Left ventricle myocardium inferior (tissue), 1 donor: ENCODE measurements at regions not wholly inside any gene's neighbourhood (a gene's known extent, or its start where the extent isn't known, plus 50 kb on each side); places are given as distances from the start of the nearest gene placed in this dataset.

Experiments
- DNase-seq: peaks from one replicate; pipeline ENCODE4 v3.0.0-alpha.2; 2020
- H3K27ac ChIP-seq: fragments of 200-600 bp; replicated peaks from 2 replicates; pipeline ENCODE4 v1.8.0; 2021
- H3K27me3 ChIP-seq: fragments of 200-600 bp; 2 replicates; pipeline ENCODE4 v1.8.0; 2021; ENCODE audit warnings: low read depth
- H3K36me3 ChIP-seq: fragments of 200-600 bp; 2 replicates; pipeline ENCODE4 v1.8.0; 2021
- H3K4me1 ChIP-seq: fragments of 200-600 bp; 2 replicates; pipeline ENCODE4 v1.8.0; 2021
- H3K4me3 ChIP-seq: fragments of 200-600 bp; 2 replicates; pipeline ENCODE4 v1.8.0; 2021; ENCODE audit warnings: mild to moderate bottlenecking, moderate library complexity
- H3K9me3 ChIP-seq: fragments of 200-600 bp; replicated peaks from 2 replicates; pipeline ENCODE4 v1.8.0; 2021
- CTCF ChIP-seq: fragments of 200-600 bp; IDR thresholded peaks from 2 replicates; pipeline ENCODE4 v1.8.0; 2021; ENCODE audit warnings: antibody characterized with exemption, mild to moderate bottlenecking, borderline replicate concordance
- intact Hi-C: fragments of 100-400 bp; cut with micrococcal nuclease; formaldehyde crosslinking; loops from one replicate; pipeline ENCODE4 v1.11.0; 2022
- donor health status: DM: no; HTN: yes; CAD: no; lungs with severe emphysema.

GRCh38 chr18:47418746-47419145 lies 167.3 kb upstream of the SKOR2 start:
- no peak for TF ChIP-seq CTCF
- intact Hi-C loops = no loop called here
- no peaks in the 10 kb centered on the region for H3K36me3 ChIP-seq
- peaks cover 71% of the 10 kb centered on the region for H3K27me3 ChIP-seq
- H3K9me3 ChIP-seq = no peaks in the 10 kb centered on the region
- H3K4me1 ChIP-seq = no peaks in the 10 kb centered on the region
- no peak overlapping the region for H3K27ac ChIP-seq
- no peak overlapping the region for H3K4me3 ChIP-seq
- no peak for DNase-seq

GRCh38 chr18:47417807-47418206 lies 166.3 kb upstream of the SKOR2 start:
- Histone ChIP-seq H3K27ac (no peak overlapping the region), H3K36me3 (no peaks in the 10 kb centered on the region), H3K9me3 (no peaks in the 10 kb centered on the region), H3K4me3 (no peak overlapping the region), H3K4me1 (no peaks in the 10 kb centered on the region), H3K27me3 (peaks cover 77% of the 10 kb centered on the region)
- no peak for TF ChIP-seq CTCF
- DNase-seq = no peak
- intact Hi-C loops = no loop called here

GRCh38 chr18:47415881-47416280 lies 164.4 kb upstream of the SKOR2 start:
- TF ChIP-seq CTCF = no peak
- Histone ChIP-seq H3K4me1 (no peaks in the 10 kb centered on the region), H3K36me3 (no peaks in the 10 kb centered on the region), H3K27ac (no peak overlapping the region), H3K27me3 (peaks cover 79% of the 10 kb centered on the region), H3K9me3 (no peaks in the 10 kb centered on the region), H3K4me3 (no peak overlapping the region)
- intact Hi-C loops = no loop called here
- DNase-seq = no peak

- no peak overlapping the region for H3K27ac ChIP-seq
- intact Hi-C loops = no loop called here
- peaks cover 61% of the 10 kb centered on the region for H3K27me3 ChIP-seq
- no peak for TF ChIP-seq CTCF
- no peak overlapping the region for H3K4me3 ChIP-seq
- no peak for DNase-seq
- H3K9me3 ChIP-seq = no peaks in the 10 kb centered on the region
- no peaks in the 10 kb centered on the region for H3K36me3 ChIP-seq
- H3K4me1 ChIP-seq = no peaks in the 10 kb centered on the region
Observed at GRCh38 chr18:47413327-47413726, 161.9 kb upstream of the SKOR2 start.

GRCh38 chr18:47412924-47413323 lies 161.5 kb upstream of the SKOR2 start:
- DNase-seq = no peak
- intact Hi-C loops = no loop called here
- no peak overlapping the region for H3K27ac ChIP-seq
- no peaks in the 10 kb centered on the region for H3K9me3 ChIP-seq
- no peaks in the 10 kb centered on the region for H3K36me3 ChIP-seq
- no peaks in the 10 kb centered on the region for H3K4me1 ChIP-seq
- H3K27me3 ChIP-seq = peaks cover 57% of the 10 kb centered on the region
- no peak for TF ChIP-seq CTCF
- no peak overlapping the region for H3K4me3 ChIP-seq

GRCh38 chr18:47411159-47411558 lies 159.7 kb upstream of the SKOR2 start:
- no peaks in the 10 kb centered on the region for H3K36me3 ChIP-seq
- no peak overlapping the region for H3K4me3 ChIP-seq
- no peak for DNase-seq
- no peaks in the 10 kb centered on the region for H3K9me3 ChIP-seq
- no peak overlapping the region for H3K27ac ChIP-seq
- H3K4me1 ChIP-seq = no peaks in the 10 kb centered on the region
- intact Hi-C loops = no loop called here
- no peak for TF ChIP-seq CTCF
- peaks cover 41% of the 10 kb centered on the region for H3K27me3 ChIP-seq
